NCI-H82 treated with DMSO at 0.1 percent for 48 hours (cell line): ENCODE measurements at regions not wholly inside any gene's neighbourhood (a gene's known extent, or its start where the extent isn't known, plus 50 kb on each side); places are given as distances from the start of the nearest gene placed in this dataset.

ENCODE experiments used
- DNase-seq: peaks from one replicate; lab custom pipeline; 2025; ENCODE audit not compliant: unreplicated experiment; lab: John Stamatoyannopoulos, UW

GRCh38 chr6:125489579-125490285 is 188.0 kb upstream of the HDDC2 start:
- no peak for DNase-seq

DNA sequence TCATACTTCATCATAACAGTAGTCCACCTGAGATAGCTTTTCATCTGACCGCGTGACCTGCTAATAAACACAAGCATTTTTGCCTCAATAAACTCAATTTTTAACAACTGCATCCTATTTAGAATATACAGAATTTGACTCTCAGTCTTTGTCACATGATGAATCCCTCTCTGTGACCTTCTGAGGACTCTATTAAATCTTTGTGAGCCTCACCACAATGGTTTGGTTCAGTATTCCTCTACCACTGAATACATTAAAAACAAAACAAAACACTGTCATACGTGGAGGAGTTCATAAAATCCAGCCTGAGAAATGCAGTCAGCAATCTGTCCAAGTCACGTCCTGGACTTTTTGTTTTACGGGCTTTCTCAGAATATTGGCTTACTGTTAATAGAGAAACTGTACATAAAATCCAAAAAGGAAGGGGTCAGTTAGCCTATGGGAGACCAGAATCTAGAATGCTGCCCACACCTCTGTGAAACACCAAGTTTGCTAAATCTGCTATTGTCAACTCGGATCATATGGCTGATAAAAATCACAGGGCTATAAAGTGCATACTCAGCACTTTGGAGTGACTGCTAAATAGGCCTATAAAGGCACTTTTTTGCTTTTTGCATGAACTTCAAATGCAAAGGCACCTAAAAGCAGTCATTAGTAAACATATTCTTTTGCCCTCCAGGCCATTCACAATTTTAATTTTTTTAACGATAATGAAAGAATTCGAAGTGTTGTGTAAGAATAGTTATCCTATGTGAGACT is 190.3 kb upstream of the HDDC2 start:
- DNase-seq, result no peak

DNA sequence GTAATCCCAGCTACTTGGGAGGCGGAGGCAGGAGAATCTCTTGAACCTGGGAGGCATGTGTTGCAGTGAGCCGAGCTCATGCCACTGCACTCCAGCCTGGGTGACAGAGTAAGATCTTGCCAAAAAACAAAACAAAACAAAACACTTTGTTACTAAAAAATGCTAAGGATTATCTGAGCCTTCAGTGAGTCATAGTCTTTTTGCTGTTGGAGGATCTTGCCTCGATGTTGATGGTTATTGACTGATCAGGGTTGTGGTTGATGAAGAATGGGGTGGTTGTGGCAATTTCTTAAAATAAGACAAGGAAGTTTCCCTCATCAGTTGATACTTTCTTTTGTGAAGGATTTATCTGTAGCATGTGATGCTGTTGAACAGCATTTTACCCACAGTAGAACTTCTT is 196.8 kb upstream of the HDDC2 start:
- no peak for DNase-seq

GRCh38 chr6:125499535-125499934 is 197.8 kb upstream of the HDDC2 start:
- no peak for DNase-seq

DNA sequence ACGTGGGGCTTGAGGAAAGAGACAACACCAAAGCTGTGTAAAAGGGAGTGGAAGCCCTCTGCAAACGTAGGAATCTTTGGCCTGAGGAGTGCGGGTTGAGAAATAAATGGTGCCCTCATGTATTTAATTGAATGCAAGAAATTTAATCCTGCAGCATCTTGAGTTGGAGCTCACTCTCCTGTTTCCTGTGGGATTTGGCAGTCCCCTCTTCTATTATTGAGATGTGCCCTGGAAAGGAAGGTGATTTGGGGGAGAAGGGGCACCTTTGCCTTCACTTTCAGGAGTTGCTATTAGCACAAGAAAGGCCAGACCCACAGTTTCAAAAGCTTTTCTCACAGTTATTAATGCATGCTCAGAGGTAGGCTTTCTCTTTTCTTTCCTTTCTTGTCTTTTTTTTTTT is 201.4 kb upstream of the HDDC2 start:
- no peak for DNase-seq

GRCh38 chr6:125507987-125508655 is 206.4 kb upstream of the HDDC2 start:
- peak; percentile 92 for DNase-seq

GRCh38 chr6:125508793-125509192 is 207.0 kb upstream of the HDDC2 start:
- no peak for DNase-seq

GRCh38 chr6:125509477-125509876 is 207.7 kb upstream of the HDDC2 start:
- DNase-seq, result peak; percentile 51

GRCh38 chr6:125510405-125510804 is 208.6 kb upstream of the HDDC2 start:
- no peak for DNase-seq

- no peak for DNase-seq
Measured at GRCh38 chr6:125511809-125512396, 210.1 kb upstream of the HDDC2 start.

DNA sequence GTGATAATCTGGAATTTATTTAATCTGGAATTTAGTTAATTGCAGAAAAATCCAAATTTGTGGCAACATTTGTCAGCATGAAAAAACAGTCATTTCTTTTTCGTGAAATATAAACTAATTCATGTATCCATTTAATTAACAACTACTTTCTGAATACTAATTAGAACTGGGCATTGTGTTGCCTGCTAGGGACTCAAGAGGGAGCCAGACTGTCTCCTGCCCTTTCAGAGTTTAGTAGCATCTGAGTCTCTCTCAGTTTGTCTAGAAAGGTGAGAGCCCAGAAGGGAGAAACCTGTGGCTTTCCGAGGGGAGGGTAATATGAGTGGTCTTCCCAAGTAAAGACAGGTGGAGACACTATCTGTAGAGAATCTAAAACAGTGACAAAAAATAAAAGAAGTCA is 210.9 kb upstream of the HDDC2 start:
- no peak for DNase-seq

- no peak for DNase-seq
Measured at GRCh38 chr6:125513978-125514377, 212.2 kb upstream of the HDDC2 start.

DNA sequence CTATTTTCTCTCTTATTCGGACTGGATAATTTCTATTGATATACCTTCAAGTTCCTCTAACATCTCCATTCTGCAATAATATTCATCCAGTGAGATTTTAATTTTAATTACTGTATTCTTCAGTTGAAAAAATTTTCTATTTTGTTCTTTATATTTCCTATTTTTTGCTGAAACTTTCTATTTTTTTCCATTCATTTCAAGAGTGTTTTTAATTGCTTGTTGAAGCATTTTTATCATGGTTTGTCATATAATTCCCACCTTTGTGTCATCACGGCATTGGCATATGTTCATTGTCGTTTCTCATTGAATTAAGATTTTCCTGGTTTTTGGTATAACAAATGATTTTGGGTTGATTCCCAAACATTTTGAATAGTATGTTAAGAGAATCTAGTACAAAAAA is 214.9 kb upstream of the HDDC2 start:
- no peak for DNase-seq

DNA sequence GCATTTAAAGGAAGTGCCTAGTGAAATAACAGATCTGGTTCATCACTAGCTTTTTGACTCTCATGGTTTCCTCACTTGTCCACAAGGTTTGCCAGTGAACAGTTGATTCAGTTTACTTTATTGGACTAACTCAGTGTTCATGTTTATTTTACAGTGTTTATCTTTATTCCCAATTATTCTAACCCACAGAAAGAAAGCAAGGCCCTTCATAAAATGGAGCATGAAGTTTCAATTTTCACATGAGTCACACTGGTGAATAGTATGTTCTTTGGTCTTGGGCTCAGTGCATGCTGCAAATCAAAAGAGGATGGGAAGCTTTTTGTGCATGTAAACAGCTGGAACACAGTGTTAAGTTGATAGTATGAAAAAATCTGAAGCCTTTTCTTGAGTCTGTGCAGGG is 217.6 kb upstream of the HDDC2 start:
- DNase-seq, result no peak

- no peak for DNase-seq
Measured at GRCh38 chr6:125524356-125524755, 222.6 kb upstream of the HDDC2 start.

DNA sequence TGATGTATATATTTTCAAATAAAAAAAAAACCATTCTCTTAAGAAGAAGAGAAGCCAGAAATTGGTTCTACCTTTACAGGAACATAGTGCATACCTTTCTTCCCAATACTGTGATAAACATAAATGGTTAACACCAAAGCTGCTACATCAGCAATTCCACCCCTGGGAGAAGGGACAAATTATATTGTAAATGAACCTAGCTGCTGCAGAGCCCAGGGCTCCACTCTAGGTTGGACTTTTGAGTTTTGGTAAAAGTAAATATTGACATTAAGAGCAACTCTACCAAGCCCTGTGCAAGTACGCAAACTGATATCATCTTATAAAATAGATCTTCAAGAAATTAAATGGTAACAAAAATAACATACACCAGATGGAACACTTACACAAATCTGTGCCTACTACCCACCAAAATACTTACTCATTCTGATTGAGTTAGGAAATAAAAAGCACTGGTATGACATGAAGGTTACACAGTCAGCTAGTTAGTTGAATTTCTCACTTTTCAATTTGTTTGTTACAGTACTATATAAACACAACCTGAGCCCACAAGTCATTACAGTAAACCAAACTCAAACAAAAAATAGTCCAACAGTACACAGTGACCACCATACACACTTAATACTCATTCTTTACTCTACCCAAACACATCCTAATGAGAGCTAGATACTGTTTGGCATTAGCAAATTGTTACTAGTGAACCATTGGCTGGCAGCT is 223.3 kb upstream of the HEY2 start:
- DNase-seq, result no peak

- peak; percentile 11 for DNase-seq
Measured at GRCh38 chr6:125528621-125529041, 220.8 kb upstream of the HEY2 start.

GRCh38 chr6:125529061-125529460 is 220.4 kb upstream of the HEY2 start:
- no peak for DNase-seq

- no peak for DNase-seq
Measured at GRCh38 chr6:125533710-125534397, 215.6 kb upstream of the HEY2 start.

- no peak for DNase-seq
Measured at GRCh38 chr6:125534430-125535263, 214.8 kb upstream of the HEY2 start.
